H1 (cell line): ENCODE measurements at regions not wholly inside any gene's neighbourhood (a gene's known extent, or its start where the extent isn't known, plus 50 kb on each side); places are given as distances from the start of the nearest gene placed in this dataset.

Experiments
- CTCF ChIA-PET: fragments of 300-600 bp; sonication (Branson Sonifier 250); formaldehyde crosslinking; loops from one replicate; lab custom pipeline; 2021; ENCODE audit not compliant: partially characterized antibody; lab: Charles Lee
- POLR2A ChIA-PET: fragments of 300-600 bp; sonication (Branson Sonifier 250); formaldehyde crosslinking; loops from one replicate; lab custom pipeline; 2021; ENCODE audit warnings: inconsistent platforms; ENCODE audit not compliant: partially characterized antibody; lab: Charles Lee
- DNase-seq, 2 experiments: peaks; one replicate each; pipeline versions ENCODE4 v3.0.0 to v3.0.0-alpha.2; 2010 to 2022; ENCODE audit warnings: low spot score in 2 of 2, low read depth in 1 of 2, mixed read lengths in 1 of 2
- FAIRE-seq: peaks from 2 replicates; lab custom pipeline; 2011; peaks lifted over from hg19 to GRCh38; lab: Jason Lieb, UNC
- H2AFZ ChIP-seq: 2 replicates; pipeline ENCODE4 v1.8.1; 2012; ENCODE audit warnings: low read length, inconsistent platforms
- H2AK5ac ChIP-seq: 2 replicates; pipeline ENCODE4 v1.6.1; 2013; ENCODE audit warnings: low read depth, low read length
- H2BK120ac ChIP-seq: replicated peaks from 2 replicates; pipeline ENCODE3; 2013; ENCODE audit warnings: low read depth, low read length, inconsistent platforms
- H2BK12ac ChIP-seq: 2 replicates; pipeline ENCODE4 v1.6.1; 2013; ENCODE audit warnings: low read depth, low read length
- H2BK15ac ChIP-seq: 2 replicates; pipeline ENCODE4 v1.6.1; 2013; ENCODE audit warnings: low read length
- H2BK20ac ChIP-seq: 2 replicates; pipeline ENCODE4 v1.6.1; 2013; ENCODE audit warnings: low read length
- H2BK5ac ChIP-seq: 2 replicates; pipeline ENCODE4 v1.6.1; 2013; ENCODE audit warnings: low read depth, low read length
- H3K14ac ChIP-seq: 2 replicates; pipeline ENCODE4 v1.6.1; 2013; ENCODE audit warnings: inconsistent platforms; ENCODE audit not compliant: insufficient read length
- H3K18ac ChIP-seq: 2 replicates; pipeline ENCODE4 v1.6.1; 2013; ENCODE audit warnings: low read length; ENCODE audit errors: extremely low read depth
- H3K23ac ChIP-seq: 2 replicates; pipeline ENCODE4 v1.6.1; 2013; ENCODE audit warnings: inconsistent platforms; ENCODE audit not compliant: insufficient read length
- H3K23me2 ChIP-seq: 2 replicates; pipeline ENCODE4 v1.6.1; 2013; ENCODE audit warnings: low read depth, low read length
- H3K27ac ChIP-seq: 2 replicates; pipeline ENCODE4 v1.6.1; 2011; ENCODE audit warnings: low read depth, low read length, inconsistent platforms
- H3K27me3 ChIP-seq, 4 experiments: replicated peaks in 1 of 4; 1 replicate in 1 of 4; 2 replicates in 3 of 4; pipeline versions ENCODE4 v1.6.1 to v1.8.1; 2011 to 2013; ENCODE audit warnings: low read length in 3 of 4, mild to moderate bottlenecking in 3 of 4, inconsistent platforms in 2 of 4, mixed read lengths in 2 of 4, moderate library complexity in 1 of 4; ENCODE audit not compliant: control insufficient read depth in 3 of 4, insufficient read depth in 3 of 4; ENCODE audit errors: extremely low read depth in 1 of 4
- H3K36me3 ChIP-seq, 4 experiments: 2 replicates each; pipeline versions ENCODE4 v1.6.1 to v1.8.1; 2011 to 2013; ENCODE audit warnings: mild to moderate bottlenecking in 4 of 4, low read length in 3 of 4, moderate library complexity in 2 of 4, control low read depth in 1 of 4, inconsistent platforms in 1 of 4; ENCODE audit not compliant: insufficient read depth in 4 of 4, control insufficient read depth in 2 of 4
- H3K4ac ChIP-seq: replicated peaks from 2 replicates; pipeline ENCODE3; 2013; ENCODE audit warnings: low read length, low read depth, mixed read lengths, inconsistent platforms; ENCODE audit not compliant: insufficient read length
- H3K4me1 ChIP-seq, 4 experiments: replicated peaks in 1 of 4; 1 replicate in 1 of 4; 2 replicates in 3 of 4; pipeline versions ENCODE4 v1.6.1 to v1.8.1; 2011 to 2013; ENCODE audit warnings: low read length in 3 of 4, inconsistent platforms in 2 of 4, mixed read lengths in 1 of 4; ENCODE audit not compliant: insufficient read depth in 4 of 4, control insufficient read depth in 3 of 4
- H3K4me2 ChIP-seq, 2 experiments: 2 replicates each; pipeline versions ENCODE4 v1.6.1 to v1.8.1; 2011 to 2013; ENCODE audit warnings: low read depth in 2 of 2, low read length in 2 of 2, control low read depth in 1 of 2, inconsistent platforms in 1 of 2, mild to moderate bottlenecking in 1 of 2; ENCODE audit not compliant: insufficient read depth in 1 of 2
- H3K4me3 ChIP-seq, 4 experiments: fragments of 200-600, 300-600 bp in 1 of 4; sonication (generic), shearing (Covaris generic), sonication (Bioruptor Twin) in 1 of 4; 2 replicates each; pipeline versions ENCODE4 v1.5.1 to v1.8.1; 2011 to 2016; ENCODE audit warnings: low read length in 4 of 4, low read depth in 3 of 4, control low read depth in 2 of 4, inconsistent platforms in 2 of 4, mild to moderate bottlenecking in 2 of 4, mixed read lengths in 1 of 4, moderate library complexity in 1 of 4; ENCODE audit not compliant: insufficient read depth in 2 of 4; ENCODE audit errors: extremely low read depth in 1 of 4
- H3K56ac ChIP-seq: replicated peaks from 2 replicates; pipeline ENCODE3; 2013; ENCODE audit warnings: low read depth, mild to moderate bottlenecking, mixed read lengths, low read length, inconsistent platforms; ENCODE audit not compliant: insufficient read length
- H3K79me1 ChIP-seq: 2 replicates; pipeline ENCODE4 v1.6.1; 2013; ENCODE audit warnings: low read depth, low read length, control low read depth
- H3K79me2 ChIP-seq, 2 experiments: 2 replicates each; pipeline versions ENCODE4 v1.6.1 to v1.8.1; 2012 to 2013; ENCODE audit warnings: low read length in 2 of 2, mild to moderate bottlenecking in 2 of 2, inconsistent platforms in 1 of 2; ENCODE audit not compliant: insufficient read depth in 2 of 2, control insufficient read depth in 1 of 2
- H3K9ac ChIP-seq, 4 experiments: replicated peaks in 1 of 4; 1 replicate in 1 of 4; 2 replicates in 3 of 4; pipeline versions ENCODE4 v1.6.1 to v1.8.1; 2011 to 2013; ENCODE audit warnings: low read depth in 3 of 4, low read length in 3 of 4, control low read depth in 2 of 4, mild to moderate bottlenecking in 2 of 4, moderate library complexity in 2 of 4, inconsistent platforms in 1 of 4; ENCODE audit errors: extremely low read depth in 1 of 4
- H3K9me3 ChIP-seq, 2 experiments: 2 replicates each; pipeline versions ENCODE4 v1.6.1 to v1.8.1; 2012 to 2013; ENCODE audit warnings: mild to moderate bottlenecking in 2 of 2, moderate library complexity in 2 of 2, control low read depth in 1 of 2, inconsistent platforms in 1 of 2, low read depth in 1 of 2, low read length in 1 of 2, mixed read lengths in 1 of 2; ENCODE audit not compliant: insufficient read depth in 2 of 2
- H4K20me1 ChIP-seq, 2 experiments: replicated peaks in 1 of 2; 2 replicates each; pipeline versions ENCODE3 to v1.8.1; 2011 to 2013; ENCODE audit warnings: inconsistent platforms in 2 of 2, low read length in 2 of 2, mild to moderate bottlenecking in 1 of 2; ENCODE audit not compliant: insufficient read depth in 2 of 2, control insufficient read depth in 1 of 2
- H4K5ac ChIP-seq: 2 replicates; pipeline ENCODE4 v1.6.1; 2013; ENCODE audit warnings: low read length, low read depth, mixed read lengths, inconsistent platforms; ENCODE audit not compliant: insufficient read length
- H4K8ac ChIP-seq: 2 replicates; pipeline ENCODE4 v1.8.0; 2013; ENCODE audit warnings: mild to moderate bottlenecking, moderate library complexity, low read length, inconsistent platforms; ENCODE audit not compliant: insufficient read depth; ENCODE audit errors: extremely low read depth
- H4K91ac ChIP-seq: replicated peaks from 2 replicates; pipeline ENCODE3; 2013; ENCODE audit warnings: low read length, mixed read lengths, inconsistent platforms; ENCODE audit not compliant: insufficient read length
- BACH1 ChIP-seq: IDR thresholded peaks from 2 replicates; pipeline ENCODE4 v1.6.1; 2012; ENCODE audit warnings: low read length, improper control_type of control experiment
- CREB1 ChIP-seq: IDR thresholded peaks from 2 replicates; pipeline ENCODE4 v1.6.1; 2012; ENCODE audit warnings: inconsistent platforms
- EZH2 ChIP-seq: fragments of 200-600 bp; sonication (generic); IDR thresholded peaks from 2 replicates; pipeline ENCODE4 v1.7.1; 2012; ENCODE audit warnings: low read depth, mild to moderate bottlenecking, moderate library complexity, low read length, inconsistent platforms; ENCODE audit not compliant: severe bottlenecking
- GTF2F1 ChIP-seq: IDR thresholded peaks from 2 replicates; pipeline ENCODE4 v1.6.1; 2012; ENCODE audit warnings: low read depth, low read length, improper control_type of control experiment, borderline replicate concordance
- HDAC6 ChIP-seq: IDR thresholded peaks from one replicate; pipeline ENCODE4 v1.7.1; 2012; ENCODE audit warnings: low read depth, mild to moderate bottlenecking, inconsistent platforms, low read length, moderate library complexity
- KDM5A ChIP-seq: fragments of 200-600 bp; IDR thresholded peaks from 2 replicates; pipeline ENCODE4 v1.7.1; 2012; ENCODE audit warnings: mild to moderate bottlenecking, low read length, inconsistent platforms, mixed read lengths
- RAD21 ChIP-seq, 2 experiments: IDR thresholded peaks in 1 of 2; conservative IDR thresholded peaks in 1 of 2; 2 replicates each; pipeline ENCODE4 v1.6.1; 2011; ENCODE audit warnings: low read depth in 2 of 2, low read length in 2 of 2, improper control_type of control experiment in 1 of 2, inconsistent platforms in 1 of 2, mild to moderate bottlenecking in 1 of 2, moderate library complexity in 1 of 2
- RBBP5 ChIP-seq: IDR thresholded peaks from 2 replicates; pipeline ENCODE4 v1.7.1; 2012; ENCODE audit warnings: low read depth, mild to moderate bottlenecking, inconsistent platforms, low read length, moderate library complexity, borderline replicate concordance
- RXRA ChIP-seq: IDR thresholded peaks from 2 replicates; pipeline ENCODE4 v1.6.1; 2011; ENCODE audit warnings: low read depth, mild to moderate bottlenecking, low read length, moderate library complexity; ENCODE audit not compliant: insufficient read depth
- SP2 ChIP-seq: IDR thresholded peaks from 2 replicates; pipeline ENCODE4 v1.6.1; 2012; ENCODE audit warnings: mild to moderate bottlenecking, low read length, inconsistent platforms
- TAF1 ChIP-seq: IDR thresholded peaks from 2 replicates; pipeline ENCODE4 v1.6.1; 2011; ENCODE audit warnings: mild to moderate bottlenecking, low read depth, low read length
- TF ChIP-seq, protein P1 (sequence below): IDR thresholded peaks from 2 replicates; pipeline ENCODE4 v1.6.1; 2011; ENCODE audit warnings: low read length, improper control_type of control experiment
- TF ChIP-seq, protein P2 (sequence below): IDR thresholded peaks from 2 replicates; pipeline ENCODE4 v1.6.1; 2012; ENCODE audit warnings: inconsistent platforms

DNA sequence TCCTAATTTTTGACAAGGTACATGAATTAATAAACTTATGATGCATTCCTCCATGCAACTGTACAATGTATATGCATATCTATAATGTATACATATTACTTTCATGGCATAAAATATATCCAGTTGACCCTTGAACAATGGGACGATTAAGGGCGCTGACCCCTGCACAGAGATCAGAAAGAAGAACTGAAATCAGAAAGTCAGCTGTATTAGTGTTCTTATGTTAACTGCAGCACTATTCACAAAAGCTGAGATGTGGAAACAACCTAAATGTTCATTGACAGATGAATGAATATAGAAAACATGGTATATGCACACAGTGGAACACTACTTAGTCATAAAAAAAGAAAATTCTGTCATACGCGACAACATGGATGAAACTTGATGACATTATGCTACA, 457.1 kb downstream of the GBA3 start (continued):
- TF ChIP-seq BACH1 (no peak), EZH2 (no peak)

DNA sequence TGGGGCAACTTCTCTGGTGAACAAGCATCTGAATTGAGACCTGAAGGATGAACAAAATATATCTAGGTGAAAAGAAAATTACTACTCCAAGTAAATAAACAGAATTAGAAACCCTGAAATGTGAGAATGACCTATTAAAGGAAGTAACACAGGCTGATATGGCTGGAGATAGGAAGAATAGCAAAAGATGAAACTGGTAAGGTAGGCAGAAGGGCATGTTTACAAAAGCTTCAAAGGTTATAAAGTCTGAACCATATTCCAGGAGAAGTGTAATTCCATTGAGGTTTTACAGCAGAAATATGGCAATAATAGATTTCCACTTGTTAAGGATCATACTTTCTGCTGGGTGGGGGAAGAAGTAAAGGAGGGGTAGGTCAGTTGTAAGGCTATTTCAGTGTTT, 452.0 kb downstream of the GBA3 start:
- Histone ChIP-seq H3K36me3 (no peaks in the 10 kb centered on the region), H3K18ac (no peak overlapping the region), H3K79me2 (no peaks in the 10 kb centered on the region), H3K27me3 (no peaks in the 10 kb centered on the region), H4K20me1 (no peaks in the 10 kb centered on the region), H2BK15ac (no peak overlapping the region), H3K23me2 (no peaks in the 10 kb centered on the region), H3K23ac (no peak overlapping the region), H3K4me1 (no peaks in the 10 kb centered on the region), H4K91ac (no peak overlapping the region), H3K4ac (no peak overlapping the region), H4K5ac (no peak overlapping the region), H2BK20ac (no peak overlapping the region), H3K79me1 (no peaks in the 10 kb centered on the region), H4K8ac (no peak overlapping the region), H3K56ac (no peak overlapping the region), H2AK5ac (no peak overlapping the region), H3K27ac (no peak overlapping the region), H2AFZ (no peak overlapping the region), H3K9me3 (no peaks in the 10 kb centered on the region), H3K9ac (no peak overlapping the region), H2BK120ac (no peak overlapping the region), H3K4me3 (no peak overlapping the region), H2BK5ac (no peak overlapping the region), H3K14ac (no peak overlapping the region), H2BK12ac (no peak overlapping the region), H3K4me2 (no peak overlapping the region)
- DNase-seq (no peak), FAIRE-seq (no peak)
- POLR2A ChIA-PET = no interaction called here
- CTCF ChIA-PET = no interaction called here
- TF ChIP-seq SP2 = no peak
- TF ChIP-seq GTF2F1 = no peak
- TF ChIP-seq, protein P1, sequence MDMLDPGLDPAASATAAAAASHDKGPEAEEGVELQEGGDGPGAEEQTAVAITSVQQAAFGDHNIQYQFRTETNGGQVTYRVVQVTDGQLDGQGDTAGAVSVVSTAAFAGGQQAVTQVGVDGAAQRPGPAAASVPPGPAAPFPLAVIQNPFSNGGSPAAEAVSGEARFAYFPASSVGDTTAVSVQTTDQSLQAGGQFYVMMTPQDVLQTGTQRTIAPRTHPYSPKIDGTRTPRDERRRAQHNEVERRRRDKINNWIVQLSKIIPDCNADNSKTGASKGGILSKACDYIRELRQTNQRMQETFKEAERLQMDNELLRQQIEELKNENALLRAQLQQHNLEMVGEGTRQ = no peak
- TF ChIP-seq RBBP5 = no peak
- no peak for TF ChIP-seq KDM5A
- TF ChIP-seq RAD21 (IDR thresholded peaks at IDR 0.05 in 1 of 2, conservative IDR thresholded peaks at IDR 0.05 in 1 of 2; ENCODE audit: low read depth in 2 of 2, low read length in 2 of 2) = no peak
- no peak for TF ChIP-seq RXRA
- TF ChIP-seq, protein P2, sequence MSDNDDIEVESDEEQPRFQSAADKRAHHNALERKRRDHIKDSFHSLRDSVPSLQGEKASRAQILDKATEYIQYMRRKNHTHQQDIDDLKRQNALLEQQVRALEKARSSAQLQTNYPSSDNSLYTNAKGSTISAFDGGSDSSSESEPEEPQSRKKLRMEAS = no peak
- TF ChIP-seq HDAC6 = no peak
- no peak for TF ChIP-seq CREB1
- no peak for TF ChIP-seq EZH2
- TF ChIP-seq TAF1 = no peak
